Neuronal stem cell (in vitro differentiated cells): ENCODE measurements at regions not wholly inside any gene's neighbourhood (a gene's known extent, or its start where the extent isn't known, plus 50 kb on each side); places are given as distances from the start of the nearest gene placed in this dataset.
"Not testable (repeated sequence)": the region's sequence is repeated elsewhere in the genome, so short reads cannot be mapped to it uniquely, and the experiment has no call there.

Experiments
- DNase-seq: peaks from one replicate; pipeline ENCODE4 v3.0.0-alpha.2; 2013; ENCODE audit warnings: low spot score
- H2AFZ ChIP-seq: one replicate; pipeline ENCODE4 v1.6.1; 2013; ENCODE audit warnings: mild to moderate bottlenecking, low read length, inconsistent platforms
- H2AK5ac ChIP-seq: 2 replicates; pipeline ENCODE4 v1.6.1; 2013; ENCODE audit warnings: low read depth, mild to moderate bottlenecking, inconsistent platforms, low read length, moderate library complexity, mixed read lengths
- H2BK120ac ChIP-seq: 2 replicates; pipeline ENCODE4 v1.6.1; 2013; ENCODE audit warnings: low read depth, mild to moderate bottlenecking, inconsistent platforms, low read length, moderate library complexity, mixed read lengths
- H2BK12ac ChIP-seq: one replicate; pipeline ENCODE4 v1.6.1; 2013; ENCODE audit warnings: low read length, inconsistent platforms
- H2BK15ac ChIP-seq: 2 replicates; pipeline ENCODE4 v1.6.1; 2013; ENCODE audit warnings: mild to moderate bottlenecking, low read length, inconsistent platforms, mixed read lengths
- H2BK5ac ChIP-seq: one replicate; pipeline ENCODE4 v1.6.1; 2013; ENCODE audit warnings: inconsistent platforms, mild to moderate bottlenecking, low read length, moderate library complexity
- H3K14ac ChIP-seq: one replicate; pipeline ENCODE4 v1.6.1; 2013; ENCODE audit warnings: low read length, inconsistent platforms
- H3K18ac ChIP-seq: 2 replicates; pipeline ENCODE4 v1.6.1; 2013; ENCODE audit warnings: low read length, inconsistent platforms
- H3K23ac ChIP-seq: 2 replicates; pipeline ENCODE4 v1.6.1; 2013; ENCODE audit warnings: low read depth, mild to moderate bottlenecking, mixed read lengths, low read length, inconsistent platforms; ENCODE audit not compliant: poor library complexity
- H3K27ac ChIP-seq: replicated peaks from 3 replicates; pipeline ENCODE4 v1.5.1; 2013; ENCODE audit warnings: low read length, inconsistent platforms
- H3K27me3 ChIP-seq, 3 experiments: 2 replicates each; pipeline ENCODE4 v1.6.1; 2013; ENCODE audit warnings: low read length in 3 of 3, mild to moderate bottlenecking in 2 of 3, inconsistent platforms in 1 of 3, low read depth in 1 of 3, mixed read lengths in 1 of 3, moderate library complexity in 1 of 3; ENCODE audit not compliant: control insufficient read depth in 3 of 3, insufficient read depth in 3 of 3
- H3K36me3 ChIP-seq, 2 donors: replicated peaks in 1 of 2; 2 replicates each; pipeline ENCODE4 v1.6.1; 2013; ENCODE audit warnings: low read length in 2 of 2; ENCODE audit not compliant: control insufficient read depth in 2 of 2, insufficient read depth in 2 of 2
- H3K4ac ChIP-seq: 2 replicates; pipeline ENCODE4 v1.6.1; 2013; ENCODE audit warnings: inconsistent platforms, mild to moderate bottlenecking, low read length, moderate library complexity
- H3K4me1 ChIP-seq, 2 donors: 1 replicate in 1 of 2; 2 replicates in 1 of 2; pipeline ENCODE4 v1.6.1; 2013; ENCODE audit warnings: low read length in 2 of 2, low read depth in 1 of 2; ENCODE audit not compliant: control insufficient read depth in 2 of 2, insufficient read depth in 1 of 2
- H3K4me2 ChIP-seq: one replicate; pipeline ENCODE4 v1.6.1; 2013; ENCODE audit warnings: mild to moderate bottlenecking, low read length, inconsistent platforms; ENCODE audit not compliant: insufficient read depth, poor library complexity, severe bottlenecking
- H3K4me3 ChIP-seq, 2 donors: 2 replicates each; pipeline ENCODE4 v1.5.1; 2013; ENCODE audit warnings: low read length in 2 of 2, mild to moderate bottlenecking in 2 of 2, inconsistent platforms in 1 of 2, moderate library complexity in 1 of 2
- H3K79me1 ChIP-seq: one replicate; pipeline ENCODE4 v1.6.1; 2013; ENCODE audit warnings: low read depth, mild to moderate bottlenecking, inconsistent platforms, low read length, moderate library complexity
- H3K9ac ChIP-seq: one replicate; pipeline ENCODE4 v1.6.1; 2013; ENCODE audit warnings: mild to moderate bottlenecking, low read depth, low read length, inconsistent platforms; ENCODE audit not compliant: poor library complexity
- H3K9me3 ChIP-seq, 2 donors: replicated peaks in 1 of 2; 2 replicates each; pipeline versions ENCODE3 to v1.6.1; 2013; ENCODE audit warnings: low read length in 2 of 2, mild to moderate bottlenecking in 2 of 2, inconsistent platforms in 1 of 2, low read depth in 1 of 2, mixed read lengths in 1 of 2, moderate library complexity in 1 of 2; ENCODE audit not compliant: control insufficient read depth in 2 of 2, insufficient read depth in 1 of 2
- H4K8ac ChIP-seq: one replicate; pipeline ENCODE4 v1.6.1; 2013; ENCODE audit warnings: low read depth, mild to moderate bottlenecking, inconsistent platforms, low read length, moderate library complexity
- H4K91ac ChIP-seq: one replicate; pipeline ENCODE4 v1.6.1; 2013; ENCODE audit warnings: low read length, low read depth, mild to moderate bottlenecking, inconsistent platforms; ENCODE audit not compliant: poor library complexity
- WGBS, 2 donors: extraction: QIAGEN DNeasy Blood & Tissue Kit; methylation state at CpG; one replicate each; pipeline ENCODE4 v1.1.7; 2013; ENCODE audit warnings: missing lambda C conversion rate in 2 of 2, mixed read lengths in 1 of 2; ENCODE audit not compliant: insufficient read length in 2 of 2, insufficient replicate concordance in 1 of 2; ENCODE audit errors: extremely low coverage in 2 of 2; 5-methylcytosine and 5-hydroxymethylcytosine counted together

GRCh38 chr6:26743157-26743821 is 83.7 kb upstream of the ZNF322 start:
- no CpG with 5 or more reads among the region's 28 CpGs for WGBS, 2 donors
- Histone ChIP-seq H3K79me1 (no peaks in the 10 kb centered on the region), H3K36me3 (no peaks in the 10 kb centered on the region), H3K14ac (no peak overlapping the region), H2AK5ac (no peak overlapping the region), H2AFZ (peak overlapping the region; percentile 75), H2BK5ac (no peak overlapping the region), H3K27ac (no peak overlapping the region), H4K91ac (no peak overlapping the region), H4K8ac (no peak overlapping the region), H3K27me3 (peaks cover 0 to 11% (median 7%) of the 10 kb centered on the region in 3 experiments), H3K9ac (no peak overlapping the region), H3K23ac (no peak overlapping the region), H3K18ac (no peak overlapping the region), H3K9me3 (peaks cover 4 to 8% of the 10 kb centered on the region in 2 donors), H3K4me1 (no peaks in the 10 kb centered on the region), H2BK12ac (no peak overlapping the region), H3K4ac (no peak overlapping the region), H3K4me3 (peak overlapping the region; percentile 55 to 82), H2BK15ac (no peak overlapping the region), H2BK120ac (no peak overlapping the region), H3K4me2 (peak overlapping the region; percentile 58)
- peak; percentile 44 for DNase-seq

GRCh38 chr6:26743941-26744699 is 84.6 kb upstream of the ZNF322 start:
- H3K18ac ChIP-seq: no peak overlapping the region
- peak overlapping the region; percentile 55 to 82 for H3K4me3 ChIP-seq
- H2BK12ac ChIP-seq: no peak overlapping the region
- H2BK15ac ChIP-seq: no peak overlapping the region
- H2AK5ac ChIP-seq: no peak overlapping the region
- no peaks in the 10 kb centered on the region for H3K4me1 ChIP-seq
- H3K14ac ChIP-seq: no peak overlapping the region
- H3K36me3 ChIP-seq: no peaks in the 10 kb centered on the region
- peak overlapping the region; percentile 75 for H2AFZ ChIP-seq
- H3K9me3 ChIP-seq: peaks cover 4 to 8% of the 10 kb centered on the region in 2 donors
- no peak overlapping the region for H4K91ac ChIP-seq
- H3K9ac ChIP-seq: no peak overlapping the region
- no peak overlapping the region for H3K4ac ChIP-seq
- peaks cover 0 to 15% (median 11%) of the 10 kb centered on the region in 3 experiments for H3K27me3 ChIP-seq
- no peak overlapping the region for H2BK120ac ChIP-seq
- H2BK5ac ChIP-seq: no peak overlapping the region
- peak overlapping the region; percentile 87 for H3K4me2 ChIP-seq
- no CpG with 5 or more reads among the region's 27 CpGs for WGBS, 2 donors
- H3K79me1 ChIP-seq: no peaks in the 10 kb centered on the region
- no peak overlapping the region for H3K27ac ChIP-seq
- H3K23ac ChIP-seq: no peak overlapping the region
- H4K8ac ChIP-seq: no peak overlapping the region
- DNase-seq: no peak

GRCh38 chr6:26744837-26745282 is 85.3 kb upstream of the ZNF322 start:
- not testable (repeated sequence) for H3K23ac ChIP-seq, DNase-seq, H3K27ac ChIP-seq, H3K4me2 ChIP-seq, H3K14ac ChIP-seq, H3K9me3 ChIP-seq, H3K79me1 ChIP-seq, H3K4me1 ChIP-seq, H2AK5ac ChIP-seq, H2BK5ac ChIP-seq, H4K91ac ChIP-seq, H3K9ac ChIP-seq, H2BK15ac ChIP-seq, H2BK120ac ChIP-seq, H2BK12ac ChIP-seq, H3K18ac ChIP-seq, H3K36me3 ChIP-seq, H3K4ac ChIP-seq, H4K8ac ChIP-seq
- peak overlapping the region; percentile 75 for H2AFZ ChIP-seq
- H3K27me3 ChIP-seq: peaks cover 0 to 21% (median 13%) of the 10 kb centered on the region in 3 experiments
- peak overlapping the region in 1 of 2 donors; percentile 55 for H3K4me3 ChIP-seq
- no CpG with 5 or more reads among the region's 8 CpGs for WGBS, 2 donors

DNA sequence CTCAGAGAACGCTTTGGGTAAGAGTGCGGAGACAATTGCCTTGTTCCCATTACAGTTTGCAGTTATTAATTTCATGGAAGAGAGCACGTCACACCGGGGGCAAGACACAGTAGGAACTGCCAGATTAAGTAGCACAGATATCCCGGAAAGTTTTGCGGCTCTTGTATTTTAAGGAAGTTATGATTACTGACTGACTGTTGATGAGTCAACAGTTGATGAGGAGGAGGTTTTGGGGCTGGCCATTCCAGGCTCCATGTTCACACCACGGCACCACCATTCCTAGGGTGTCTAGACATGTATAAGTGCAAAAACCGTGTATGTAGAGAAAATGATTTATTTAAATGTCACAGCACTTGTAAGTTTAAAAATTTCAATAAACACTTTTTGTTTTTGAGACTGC is 86.4 kb upstream of the ZNF322 start:
- DNase-seq, H3K36me3 ChIP-seq, H3K23ac ChIP-seq, H2BK5ac ChIP-seq, H3K9ac ChIP-seq, H2BK12ac ChIP-seq, H3K4me2 ChIP-seq, H3K4ac ChIP-seq, H3K18ac ChIP-seq, H2AK5ac ChIP-seq, H3K4me3 ChIP-seq, H3K4me1 ChIP-seq, H3K79me1 ChIP-seq, H4K91ac ChIP-seq, H2BK120ac ChIP-seq, H2AFZ ChIP-seq, H3K27ac ChIP-seq, H3K14ac ChIP-seq, H4K8ac ChIP-seq, H3K9me3 ChIP-seq, H2BK15ac ChIP-seq: not testable (repeated sequence)
- H3K27me3 ChIP-seq: peaks cover 0 to 22% (median 13%) of the 10 kb centered on the region in 3 experiments
- no CpG with 5 or more reads among the region's 8 CpGs for WGBS, 2 donors
